ENCODE measurements at regions not wholly inside any gene's neighbourhood (a gene's known extent, or its start where the extent isn't known, plus 50 kb on each side); places are given as distances from the start of the nearest gene placed in this dataset.

GRCh38 chr1:34621916-34622315, 132.9 kb upstream of the GJB5 start:
- Histone ChIP-seq H3K27me3 (ENCODE audit: insufficient read depth, poor library complexity, severe bottlenecking) (peaks cover 9% of the 10 kb centered on the region), H3K36me3 (ENCODE audit: low read depth) (no peaks in the 10 kb centered on the region)
- ATAC-seq (ENCODE audit: low read depth), result no peak

GRCh38 chr1:34625521-34626015, 129.3 kb upstream of the GJB5 start:
- Histone ChIP-seq H3K27ac (ENCODE audit: poor library complexity, severe bottlenecking) (no peak overlapping the region), H3K36me3 (ENCODE audit: low read depth) (no peaks in the 10 kb centered on the region), H3K27me3 (ENCODE audit: insufficient read depth, poor library complexity, severe bottlenecking) (peaks cover 6% of the 10 kb centered on the region), H3K4me3 (ENCODE audit: severe bottlenecking) (no peak overlapping the region), H3K9me3 (ENCODE audit: severe bottlenecking) (no peaks in the 10 kb centered on the region), H3K4me1 (ENCODE audit: insufficient read depth, poor library complexity, severe bottlenecking) (no peaks in the 10 kb centered on the region)
- DNase-seq (ENCODE audit: low spot score) (no peak), ATAC-seq (ENCODE audit: low read depth) (no peak)
- no peak for TF ChIP-seq CTCF (IDR thresholded peaks at IDR 0.05; ENCODE audit: poor library complexity, severe bottlenecking)

More at GRCh38 chr1:34621916-34622315, 132.9 kb upstream of the GJB5 start:
- Histone ChIP-seq H3K4me1 (ENCODE audit: insufficient read depth, poor library complexity, severe bottlenecking) (no peaks in the 10 kb centered on the region), H3K9me3 (ENCODE audit: severe bottlenecking) (no peaks in the 10 kb centered on the region), H3K4me3 (ENCODE audit: severe bottlenecking) (no peak overlapping the region), H3K27ac (ENCODE audit: poor library complexity, severe bottlenecking) (no peak overlapping the region)
- no peak for DNase-seq (ENCODE audit: low spot score)
- TF ChIP-seq CTCF (IDR thresholded peaks at IDR 0.05; ENCODE audit: poor library complexity, severe bottlenecking), result no peak

- DNase-seq (ENCODE audit: low spot score), result no peak
- Histone ChIP-seq H3K9me3 (ENCODE audit: severe bottlenecking) (no peaks in the 10 kb centered on the region), H3K27ac (ENCODE audit: poor library complexity, severe bottlenecking) (no peak overlapping the region), H3K36me3 (ENCODE audit: low read depth) (no peaks in the 10 kb centered on the region), H3K4me3 (ENCODE audit: severe bottlenecking) (no peak overlapping the region), H3K4me1 (ENCODE audit: insufficient read depth, poor library complexity, severe bottlenecking) (no peaks in the 10 kb centered on the region), H3K27me3 (ENCODE audit: insufficient read depth, poor library complexity, severe bottlenecking) (peaks cover 6% of the 10 kb centered on the region)
- no peak for TF ChIP-seq CTCF (IDR thresholded peaks at IDR 0.05; ENCODE audit: poor library complexity, severe bottlenecking)
- ATAC-seq (ENCODE audit: low read depth), result no peak
Measured at GRCh38 chr1:34627465-34628240, 127.2 kb upstream of the GJB5 start.

GRCh38 chr1:34631126-34631525, 123.7 kb upstream of the GJB5 start:
- no peak for DNase-seq (ENCODE audit: low spot score)
- no peak for ATAC-seq (ENCODE audit: low read depth)
- H3K27ac ChIP-seq (ENCODE audit: poor library complexity, severe bottlenecking), result no peak overlapping the region
- no peaks in the 10 kb centered on the region for H3K27me3 ChIP-seq (ENCODE audit: insufficient read depth, poor library complexity, severe bottlenecking)
- H3K9me3 ChIP-seq (ENCODE audit: severe bottlenecking), result no peaks in the 10 kb centered on the region
- no peak for TF ChIP-seq CTCF (IDR thresholded peaks at IDR 0.05; ENCODE audit: poor library complexity, severe bottlenecking)
- H3K4me3 ChIP-seq (ENCODE audit: severe bottlenecking), result no peak overlapping the region
- no peaks in the 10 kb centered on the region for H3K36me3 ChIP-seq (ENCODE audit: low read depth)
- no peaks in the 10 kb centered on the region for H3K4me1 ChIP-seq (ENCODE audit: insufficient read depth, poor library complexity, severe bottlenecking)

- TF ChIP-seq CTCF (IDR thresholded peaks at IDR 0.05; ENCODE audit: poor library complexity, severe bottlenecking), result no peak
- Histone ChIP-seq H3K27ac (ENCODE audit: poor library complexity, severe bottlenecking) (no peak overlapping the region), H3K4me1 (ENCODE audit: insufficient read depth, poor library complexity, severe bottlenecking) (no peaks in the 10 kb centered on the region), H3K36me3 (ENCODE audit: low read depth) (no peaks in the 10 kb centered on the region), H3K4me3 (ENCODE audit: severe bottlenecking) (no peak overlapping the region), H3K9me3 (ENCODE audit: severe bottlenecking) (no peaks in the 10 kb centered on the region), H3K27me3 (ENCODE audit: insufficient read depth, poor library complexity, severe bottlenecking) (peaks cover 13% of the 10 kb centered on the region)
- ATAC-seq (ENCODE audit: low read depth) (no peak), DNase-seq (ENCODE audit: low spot score) (no peak)
Measured at GRCh38 chr1:34639701-34640100, 115.1 kb upstream of the GJB5 start.
